Prostate gland (tissue), 2 donors: ENCODE measurements at regions not wholly inside any gene's neighbourhood (a gene's known extent, or its start where the extent isn't known, plus 50 kb on each side); places are given as distances from the start of the nearest gene placed in this dataset.

Source experiments
- POLR2A ChIP-seq: fragments of 450-650 bp; IDR thresholded peaks from one replicate; pipeline ENCODE4 v1.6.1; 2016; ENCODE audit warnings: antibody characterized with exemption, mild to moderate bottlenecking
- POLR2AphosphoS5 ChIP-seq: sonication (generic); formaldehyde crosslinking; IDR thresholded peaks from one replicate; pipeline ENCODE4 v1.6.1; 2017; ENCODE audit warnings: antibody characterized with exemption
- TF ChIP-seq, protein P1 (sequence below), 4 experiments: fragments of 200-600 bp in 2 of 4; fragments of 450-650 bp in 2 of 4; sonication (generic) in 2 of 4; IDR thresholded peaks; 1 replicate in 3 of 4; 2 replicates in 1 of 4; pipeline ENCODE4 v1.5.1; 2016 to 2019; ENCODE audit warnings: antibody characterized with exemption in 4 of 4, mild to moderate bottlenecking in 2 of 4, moderate library complexity in 2 of 4

DNA sequence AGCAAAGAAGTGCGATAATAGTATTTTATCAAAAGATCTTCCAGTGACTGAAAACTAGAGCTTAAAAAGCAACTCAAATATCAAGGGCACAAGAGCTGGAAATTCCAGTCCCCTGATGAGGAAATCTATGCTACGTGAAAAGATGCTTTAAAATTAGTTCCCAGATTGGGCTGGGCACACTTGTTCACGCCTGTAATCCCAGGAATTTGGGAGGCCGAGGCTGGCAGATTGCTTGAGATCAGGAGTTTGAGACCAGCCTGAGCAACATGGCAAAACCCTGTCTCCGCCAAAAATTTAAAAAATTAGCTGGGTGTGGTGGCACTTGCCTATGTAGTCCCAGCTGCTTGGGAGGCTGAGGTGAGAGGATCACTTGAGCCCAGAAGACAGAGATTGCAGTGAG lies 138.8 kb downstream of the SEMA6D start:
- TF ChIP-seq, protein P1, sequence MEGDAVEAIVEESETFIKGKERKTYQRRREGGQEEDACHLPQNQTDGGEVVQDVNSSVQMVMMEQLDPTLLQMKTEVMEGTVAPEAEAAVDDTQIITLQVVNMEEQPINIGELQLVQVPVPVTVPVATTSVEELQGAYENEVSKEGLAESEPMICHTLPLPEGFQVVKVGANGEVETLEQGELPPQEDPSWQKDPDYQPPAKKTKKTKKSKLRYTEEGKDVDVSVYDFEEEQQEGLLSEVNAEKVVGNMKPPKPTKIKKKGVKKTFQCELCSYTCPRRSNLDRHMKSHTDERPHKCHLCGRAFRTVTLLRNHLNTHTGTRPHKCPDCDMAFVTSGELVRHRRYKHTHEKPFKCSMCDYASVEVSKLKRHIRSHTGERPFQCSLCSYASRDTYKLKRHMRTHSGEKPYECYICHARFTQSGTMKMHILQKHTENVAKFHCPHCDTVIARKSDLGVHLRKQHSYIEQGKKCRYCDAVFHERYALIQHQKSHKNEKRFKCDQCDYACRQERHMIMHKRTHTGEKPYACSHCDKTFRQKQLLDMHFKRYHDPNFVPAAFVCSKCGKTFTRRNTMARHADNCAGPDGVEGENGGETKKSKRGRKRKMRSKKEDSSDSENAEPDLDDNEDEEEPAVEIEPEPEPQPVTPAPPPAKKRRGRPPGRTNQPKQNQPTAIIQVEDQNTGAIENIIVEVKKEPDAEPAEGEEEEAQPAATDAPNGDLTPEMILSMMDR (IDR thresholded peaks at IDR 0.05), result no peak
- TF ChIP-seq POLR2A (no peak), POLR2AphosphoS5 (no peak)
